Psoas muscle (tissue), 7 donors: ENCODE measurements at regions not wholly inside any gene's neighbourhood (a gene's known extent, or its start where the extent isn't known, plus 50 kb on each side); places are given as distances from the start of the nearest gene placed in this dataset.
A peak's percentile ranks its signal among the peaks of the same experiment; 100 is the strongest.
"Not testable (repeated sequence)": the region's sequence is repeated elsewhere in the genome, so short reads cannot be mapped to it uniquely, and the experiment has no call there.

Experiments used
- ATAC-seq, 4 donors: fragments of 200-7000 bp; cut with Tn5 transposase; one replicate each; pipeline ENCODE4 v1.9.1; 2020; ENCODE audit warnings: moderate library complexity in 3 of 4, mild to moderate bottlenecking in 2 of 4
- DNase-seq, 2 donors: peaks; one replicate each; pipeline ENCODE4 v3.0.0-alpha.2; 2020
- H3K27ac ChIP-seq: fragments of 200-600 bp; one replicate; pipeline ENCODE4 v1.8.0; 2022
- H3K27me3 ChIP-seq, 3 donors: fragments of 200-600 bp in 1 of 3; one replicate each; pipeline versions ENCODE4 v1.6.1 to v1.8.0; 2013 to 2022; ENCODE audit warnings: low read length in 2 of 3, mild to moderate bottlenecking in 2 of 3, moderate library complexity in 1 of 3; ENCODE audit not compliant: insufficient read depth in 3 of 3
- H3K36me3 ChIP-seq, 2 donors: fragments of 200-600 bp in 1 of 2; one replicate each; pipeline versions ENCODE4 v1.6.1 to v1.8.0; 2013 to 2022; ENCODE audit warnings: low read depth in 1 of 2, mild to moderate bottlenecking in 1 of 2, moderate library complexity in 1 of 2; ENCODE audit not compliant: insufficient read depth in 1 of 2
- H3K4me1 ChIP-seq: fragments of 200-600 bp; one replicate; pipeline ENCODE4 v1.8.0; 2022
- H3K4me3 ChIP-seq: fragments of 200-600 bp; one replicate; pipeline ENCODE4 v1.8.0; 2022; ENCODE audit warnings: mild to moderate bottlenecking
- H3K9me3 ChIP-seq: fragments of 200-600 bp; one replicate; pipeline ENCODE4 v1.8.0; 2022
- CTCF ChIP-seq: fragments of 200-600 bp; IDR thresholded peaks from one replicate; pipeline ENCODE4 v1.8.0; 2022; ENCODE audit warnings: antibody characterized with exemption
- WGBS, 3 donors: extraction: QIAGEN DNeasy Blood & Tissue Kit; methylation state at CpG; one replicate each; pipeline versions ENCODE4 v1.1.6 to v1.1.7; 2013; 5-methylcytosine and 5-hydroxymethylcytosine counted together
- intact Hi-C, 2 donors: fragments of 100-400 bp; cut with DNase I; formaldehyde crosslinking; loops; one replicate each; pipeline versions ENCODE4 v1.11.0 to v1.14.2; 2022
- donor health status: healthy with polysubstance abuse.
- donor health status: DM: no; HTN: no; CAD: no; lungs with moderate emphysema.
- donor health status: Bipolar disorder and iron deficiency.
- donor health status: healthy.
- donor health status: DM: yes; HTN: yes; CAD: no.
- donor health status: DM: no; HTN: no; CAD: no.
- donor health status: DM: yes; HTN: yes; CAD: no.

- DNase-seq (no peak), ATAC-seq (no peak)
- Histone ChIP-seq H3K36me3 (no peaks in the 10 kb centered on the region), H3K27ac (no peak overlapping the region), H3K9me3 (no peaks in the 10 kb centered on the region), H3K4me3 (no peak overlapping the region), H3K27me3 (no peaks in the 10 kb centered on the region), H3K4me1 (peaks cover 3% of the 10 kb centered on the region)
- 57 to 82% (median 70%) methylated on average over 5 of the region's 5 CpGs for WGBS, 3 donors
- intact Hi-C loops, result loop anchor here in 1 of 2 donors (10.0 kb wide), 1 partner anchor 431 kb away; no protein-coding TSS in a partner anchor
- TF ChIP-seq CTCF, result no peak
Measured at GRCh38 chr6:151693366-151693765, 114.1 kb upstream of the ESR1 start.

- intact Hi-C loops, result loop anchor here in 1 of 2 donors (10.0 kb wide), 1 partner anchor 430 kb away; no protein-coding TSS in a partner anchor
- no peak for TF ChIP-seq CTCF
- no peak for ATAC-seq
- Histone ChIP-seq H3K27me3 (no peaks in the 10 kb centered on the region), H3K4me3 (no peak overlapping the region), H3K27ac (no peak overlapping the region), H3K36me3 (no peaks in the 10 kb centered on the region), H3K9me3 (no peaks in the 10 kb centered on the region), H3K4me1 (peaks cover 8% of the 10 kb centered on the region)
- DNase-seq, result no peak
Measured at GRCh38 chr6:151695156-151695555, 112.3 kb upstream of the ESR1 start.

GRCh38 chr6:151696302-151696701 is 111.2 kb upstream of the ESR1 start:
- peaks cover 11% of the 10 kb centered on the region for H3K4me1 ChIP-seq
- intact Hi-C loops, result loop anchor here in 1 of 2 donors (10.0 kb wide), 1 partner anchor 428 kb away; no protein-coding TSS in a partner anchor
- not testable (repeated sequence) for H3K9me3 ChIP-seq, H3K4me3 ChIP-seq, H3K27me3 ChIP-seq, DNase-seq, H3K36me3 ChIP-seq, ATAC-seq, H3K27ac ChIP-seq
- 95 to 96% (median 96%) methylated on average over 4 of the region's 4 CpGs for WGBS, 3 donors

GRCh38 chr6:151698931-151699700 is 108.4 kb upstream of the ESR1 start:
- Histone ChIP-seq H3K4me1 (peaks cover 11% of the 10 kb centered on the region), H3K36me3 (no peaks in the 10 kb centered on the region), H3K9me3 (no peaks in the 10 kb centered on the region), H3K27ac (no peak overlapping the region), H3K4me3 (no peak overlapping the region), H3K27me3 (no peaks in the 10 kb centered on the region)
- intact Hi-C loops, result loop anchor here in 1 of 2 donors (10.0 kb wide), 1 partner anchor 426 kb away; no protein-coding TSS in a partner anchor
- ATAC-seq, result peak in 1 of 4 donors; percentile 38
- no peak for TF ChIP-seq CTCF
- 33 to 51% (median 39%) methylated on average over 5 of the region's 5 CpGs for WGBS, 3 donors
- DNase-seq, result no peak

- ATAC-seq, result peak in 1 of 4 donors; percentile 45
- no peaks in the 10 kb centered on the region for H3K9me3 ChIP-seq
- DNase-seq, result no peak
- TF ChIP-seq CTCF, result no peak
- H3K27me3 ChIP-seq, result no peaks in the 10 kb centered on the region
- intact Hi-C loops, result loop anchor here in 1 of 2 donors (10.0 kb wide), 1 partner anchor 425 kb away; no protein-coding TSS in a partner anchor
- 11 to 41% (median 20%) methylated on average over 4 of the region's 4 CpGs for WGBS, 3 donors
- H3K4me1 ChIP-seq, result peaks cover 11% of the 10 kb centered on the region
- no peak overlapping the region for H3K4me3 ChIP-seq
- no peak overlapping the region for H3K27ac ChIP-seq
- no peaks in the 10 kb centered on the region for H3K36me3 ChIP-seq
Measured at GRCh38 chr6:151699719-151700118, 107.8 kb upstream of the ESR1 start.
